ENCODE measurements at regions not wholly inside any gene's neighbourhood (a gene's known extent, or its start where the extent isn't known, plus 50 kb on each side); places are given as distances from the start of the nearest gene placed in this dataset.

DNA sequence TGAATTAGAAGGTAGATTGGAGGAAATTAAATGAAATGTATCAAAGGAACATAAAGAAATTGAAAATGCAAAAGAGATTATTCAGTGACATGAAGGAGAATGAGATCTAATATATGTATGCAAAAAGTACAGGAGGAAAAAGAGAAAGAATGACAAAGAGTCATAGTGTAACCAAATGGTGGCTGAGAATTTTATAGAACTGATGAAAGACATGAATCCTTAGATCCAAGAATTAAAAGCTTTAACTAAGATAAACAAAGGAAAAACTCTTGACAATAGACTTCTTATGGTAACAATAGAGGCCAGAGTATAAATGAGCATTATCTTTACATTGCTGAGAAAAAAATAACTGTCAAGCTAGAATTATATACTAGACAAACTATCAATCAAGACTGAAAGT, 505.4 kb upstream of the CD180 start:
- Histone ChIP-seq H3K23me2 (ENCODE audit: insufficient read length, low read depth, low read length, poor library complexity, severe bottlenecking) (no peaks in the 10 kb centered on the region), H2AFZ (ENCODE audit: low read length) (no peak overlapping the region), H2BK12ac (ENCODE audit: insufficient read length, low read depth, low read length) (no peak overlapping the region), H3T11ph (ENCODE audit: low read length) (no peak overlapping the region), H3K4me1 (ENCODE audit: insufficient read depth, low read length) (no peaks in the 10 kb centered on the region), H3K27me3 (ENCODE audit: insufficient read depth, low read length) (no peaks in the 10 kb centered on the region), H3K4ac (ENCODE audit: low read depth, low read length) (no peak overlapping the region), H3K18ac (ENCODE audit: insufficient read length, low read depth, low read length) (no peak overlapping the region), H2BK20ac (ENCODE audit: low read depth, low read length, poor library complexity, severe bottlenecking) (no peak overlapping the region), H3K14ac (ENCODE audit: insufficient read depth, low read length) (no peak overlapping the region), H4K91ac (ENCODE audit: insufficient read length, low read depth, low read length) (no peak overlapping the region), H3K79me1 (ENCODE audit: insufficient read depth, low read depth, low read length, poor library complexity, severe bottlenecking) (no peaks in the 10 kb centered on the region), H3K23ac (ENCODE audit: insufficient read length, low read depth, low read length) (no peak overlapping the region), H3K79me2 (ENCODE audit: insufficient read depth, low read length) (no peaks in the 10 kb centered on the region), H4K20me1 (ENCODE audit: control insufficient read depth, insufficient read depth, insufficient read length) (no peaks in the 10 kb centered on the region), H3K4me2 (ENCODE audit: insufficient read depth, insufficient read length, low read length) (no peak overlapping the region), H2AK5ac (ENCODE audit: insufficient read length, low read length) (no peak overlapping the region), H3K9me3 (ENCODE audit: control insufficient read depth, low read depth, low read length) (peaks cover 6% of the 10 kb centered on the region), H4K5ac (ENCODE audit: insufficient read length, low read depth, low read length) (no peak overlapping the region), H2BK5ac (ENCODE audit: insufficient read length, low read length) (no peak overlapping the region), H3K9ac (ENCODE audit: extremely low read depth, insufficient read length, low read length) (no peak overlapping the region), H2BK15ac (ENCODE audit: low read depth, low read length) (no peak overlapping the region), H3K56ac (ENCODE audit: insufficient read length, low read depth, low read length) (no peak overlapping the region), H4K8ac (replicated peaks; ENCODE audit: insufficient read length, low read depth, low read length) (no peak overlapping the region), H2BK120ac (ENCODE audit: low read depth, low read length, poor library complexity, severe bottlenecking) (no peak overlapping the region), H3K27ac (ENCODE audit: insufficient read length, low read depth, low read length) (no peak overlapping the region)
- Mint-ChIP-seq H3K9me3 (peaks cover 43 to 44% of the 10 kb centered on the region in 2 experiments), H3K36me3 (ENCODE audit: insufficient read depth in 1 of 3, low read depth in 3 of 3) (peaks cover 9 to 46% (median 36%) of the 10 kb centered on the region in 3 experiments), H3K27ac (no peak overlapping the region), H3K27me3 (ENCODE audit: low read depth) (no peaks in the 10 kb centered on the region; the same call in 1 of the 2 replicates), H3K4me3 (no peak overlapping the region), H3K4me1 (no peaks in the 10 kb centered on the region)
- TF ChIP-seq, protein P1, sequence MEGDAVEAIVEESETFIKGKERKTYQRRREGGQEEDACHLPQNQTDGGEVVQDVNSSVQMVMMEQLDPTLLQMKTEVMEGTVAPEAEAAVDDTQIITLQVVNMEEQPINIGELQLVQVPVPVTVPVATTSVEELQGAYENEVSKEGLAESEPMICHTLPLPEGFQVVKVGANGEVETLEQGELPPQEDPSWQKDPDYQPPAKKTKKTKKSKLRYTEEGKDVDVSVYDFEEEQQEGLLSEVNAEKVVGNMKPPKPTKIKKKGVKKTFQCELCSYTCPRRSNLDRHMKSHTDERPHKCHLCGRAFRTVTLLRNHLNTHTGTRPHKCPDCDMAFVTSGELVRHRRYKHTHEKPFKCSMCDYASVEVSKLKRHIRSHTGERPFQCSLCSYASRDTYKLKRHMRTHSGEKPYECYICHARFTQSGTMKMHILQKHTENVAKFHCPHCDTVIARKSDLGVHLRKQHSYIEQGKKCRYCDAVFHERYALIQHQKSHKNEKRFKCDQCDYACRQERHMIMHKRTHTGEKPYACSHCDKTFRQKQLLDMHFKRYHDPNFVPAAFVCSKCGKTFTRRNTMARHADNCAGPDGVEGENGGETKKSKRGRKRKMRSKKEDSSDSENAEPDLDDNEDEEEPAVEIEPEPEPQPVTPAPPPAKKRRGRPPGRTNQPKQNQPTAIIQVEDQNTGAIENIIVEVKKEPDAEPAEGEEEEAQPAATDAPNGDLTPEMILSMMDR (conservative IDR thresholded peaks at IDR 0.05): no peak
- DNase-seq: no peak
